Activated CD4-positive, alpha-beta T cell treated with anti-CD3 and anti-CD28 coated beads for 48 hours (primary cell): ENCODE measurements at regions not wholly inside any gene's neighbourhood (a gene's known extent, or its start where the extent isn't known, plus 50 kb on each side); places are given as distances from the start of the nearest gene placed in this dataset.

Experiments used
- DNase-seq: peaks from one replicate; pipeline ENCODE4 v3.0.0-alpha.2; 2020

DNA sequence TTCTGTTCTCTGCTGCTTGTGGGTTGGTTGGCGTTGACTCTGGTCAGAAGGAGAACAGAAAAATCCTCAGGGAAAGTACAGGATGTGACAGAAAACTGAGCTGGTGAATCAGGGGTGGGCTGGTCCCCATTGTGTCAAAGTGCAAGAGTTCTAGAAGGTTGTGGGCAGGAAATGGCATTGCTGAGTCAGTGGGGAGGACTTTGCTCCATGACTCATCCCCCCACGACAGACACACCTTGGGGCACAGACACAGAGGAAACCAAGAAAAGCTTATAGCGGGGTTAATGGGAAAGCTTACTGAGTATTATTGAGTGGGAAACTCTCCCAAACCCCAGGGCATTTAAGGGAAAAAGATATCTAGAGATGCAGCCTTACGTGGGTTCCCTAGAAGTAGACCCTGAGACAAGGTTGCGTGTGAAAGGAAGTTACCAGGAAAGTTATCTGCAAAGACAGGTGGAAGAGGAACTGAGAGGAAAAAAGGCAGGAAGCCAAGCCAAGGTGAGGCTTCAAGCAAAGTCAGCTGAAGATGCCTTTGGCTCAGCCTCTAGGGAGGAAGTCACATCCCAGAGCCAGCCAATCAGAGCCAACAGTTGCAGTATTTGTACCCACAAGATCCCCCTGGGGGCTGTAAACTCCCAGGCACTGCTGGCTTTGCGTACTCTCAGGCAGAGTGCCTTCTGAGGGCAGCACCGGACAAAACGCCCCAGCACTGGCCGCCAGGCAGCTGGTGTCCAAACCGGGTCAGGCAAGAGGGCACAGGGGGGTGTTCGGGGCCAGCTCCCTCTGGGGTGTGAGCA is 86.4 kb downstream of the FOXL1 start:
- peak; percentile 82 for DNase-seq

DNA sequence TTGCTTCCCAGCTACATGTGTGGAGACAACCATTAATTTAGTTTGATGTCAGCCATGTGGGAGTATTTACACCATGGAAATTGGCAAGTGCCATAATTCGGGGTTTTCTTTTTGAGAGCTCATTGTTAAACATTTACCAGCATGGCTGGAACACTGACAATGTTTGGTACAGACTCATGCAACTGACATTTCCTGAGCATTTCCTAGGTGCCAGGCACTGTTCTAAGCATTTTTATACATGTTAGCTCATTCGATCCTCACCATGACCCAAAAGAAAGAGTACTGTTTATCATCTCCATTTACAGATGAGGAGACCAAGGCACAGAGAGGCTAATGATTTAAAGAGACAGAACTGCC is 86.9 kb downstream of the FOXL1 start:
- DNase-seq, result no peak

DNA sequence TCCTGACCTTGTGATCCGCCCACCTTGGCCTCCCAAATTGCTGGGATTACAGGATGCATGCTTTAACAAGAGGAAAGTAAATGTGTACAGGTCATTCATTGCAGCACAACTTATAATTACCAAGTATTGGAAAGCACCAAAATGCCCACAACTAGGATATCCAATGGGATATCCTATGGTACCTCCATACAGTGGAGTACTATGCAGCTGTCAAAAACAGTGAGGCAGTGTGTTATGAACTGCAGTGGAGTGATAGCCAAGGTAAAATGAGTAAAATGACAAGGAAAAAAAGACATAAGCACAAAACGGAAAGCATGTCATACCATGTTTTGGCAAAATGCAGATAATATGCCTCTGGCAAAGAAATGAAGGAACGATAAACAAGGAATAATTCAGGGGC is 87.6 kb downstream of the FOXL1 start:
- no peak for DNase-seq

DNA sequence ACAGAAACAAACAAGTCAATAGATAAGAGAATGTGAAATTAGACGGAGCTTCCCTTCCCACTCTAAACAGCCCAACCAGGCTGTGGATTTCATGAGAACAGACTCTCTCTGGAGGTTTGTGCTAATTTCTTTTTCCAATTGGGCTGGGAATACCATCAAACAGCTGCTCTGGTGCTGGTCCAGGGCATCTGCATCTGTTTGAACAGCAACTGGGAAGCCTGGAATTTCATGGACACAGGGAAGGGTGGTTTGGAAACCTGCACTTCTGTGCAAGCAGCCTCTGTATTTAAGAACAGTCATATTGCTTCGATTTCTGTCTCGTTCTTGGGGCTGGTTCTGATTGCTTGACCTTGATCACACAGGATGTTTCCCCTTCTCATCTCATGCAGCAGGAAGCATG is 88.7 kb downstream of the FOXL1 start:
- DNase-seq, result no peak

DNA sequence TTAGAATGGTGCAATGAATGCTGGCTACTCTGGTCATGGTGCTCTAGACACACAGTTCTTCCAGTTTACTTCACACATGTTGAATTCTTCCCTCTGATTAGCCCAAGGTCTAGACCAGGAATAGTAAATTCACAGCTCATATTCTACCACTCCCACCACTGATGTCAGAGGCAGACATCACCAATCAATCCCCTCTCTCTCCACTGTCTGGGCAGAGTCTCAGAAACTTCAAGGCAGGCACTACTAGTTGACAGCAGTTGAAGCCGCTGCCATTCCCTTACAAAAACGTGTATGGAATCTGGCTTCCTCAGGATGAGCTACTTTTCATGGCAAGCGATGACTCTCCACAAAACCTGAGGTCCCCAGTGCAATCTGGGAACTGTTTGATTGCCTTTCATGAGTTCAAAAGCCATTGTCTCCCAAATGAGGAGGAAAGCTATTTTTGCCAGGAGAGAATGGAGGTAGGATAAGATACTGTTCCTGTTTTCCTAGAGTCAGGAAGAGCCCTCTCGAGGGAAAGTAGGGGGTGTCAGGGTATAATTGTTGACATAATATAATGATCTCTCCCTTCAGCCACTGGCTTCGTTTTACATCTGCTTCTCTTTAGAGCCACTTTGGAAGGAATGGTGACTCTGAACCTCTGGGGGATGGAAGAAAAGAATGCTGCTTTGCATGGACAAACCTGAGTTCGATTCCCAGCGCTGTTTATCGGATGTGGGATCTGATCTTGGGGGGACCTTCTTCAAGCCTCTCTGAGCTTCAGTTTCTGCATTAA is 90.0 kb downstream of the FOXL1 start:
- no peak for DNase-seq

DNA sequence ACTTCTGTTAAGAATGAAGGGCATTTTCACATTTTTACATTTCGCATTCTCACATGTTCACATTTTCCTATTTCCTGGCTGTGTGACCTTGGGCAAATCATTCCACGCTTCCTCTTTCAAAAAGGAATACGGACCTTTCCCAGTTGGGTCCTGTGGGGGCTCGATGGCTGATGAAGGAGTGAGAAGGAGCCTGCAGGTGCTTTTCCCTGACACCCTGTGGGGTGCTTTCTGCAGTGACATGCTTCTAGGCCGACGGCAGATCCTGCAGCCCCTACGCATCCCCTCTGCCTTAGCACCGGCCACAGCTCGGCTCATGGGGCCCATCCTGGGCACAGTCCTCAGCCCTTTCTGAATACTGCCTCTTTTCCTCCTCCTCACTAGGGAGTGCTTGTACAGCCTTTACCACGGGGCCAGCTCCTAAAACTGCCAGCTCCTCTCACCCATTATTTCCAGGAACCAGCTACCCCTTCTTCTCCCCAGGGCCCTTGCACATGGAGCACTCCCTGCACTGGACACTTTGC is 91.0 kb downstream of the FOXL1 start:
- DNase-seq, result no peak

DNA sequence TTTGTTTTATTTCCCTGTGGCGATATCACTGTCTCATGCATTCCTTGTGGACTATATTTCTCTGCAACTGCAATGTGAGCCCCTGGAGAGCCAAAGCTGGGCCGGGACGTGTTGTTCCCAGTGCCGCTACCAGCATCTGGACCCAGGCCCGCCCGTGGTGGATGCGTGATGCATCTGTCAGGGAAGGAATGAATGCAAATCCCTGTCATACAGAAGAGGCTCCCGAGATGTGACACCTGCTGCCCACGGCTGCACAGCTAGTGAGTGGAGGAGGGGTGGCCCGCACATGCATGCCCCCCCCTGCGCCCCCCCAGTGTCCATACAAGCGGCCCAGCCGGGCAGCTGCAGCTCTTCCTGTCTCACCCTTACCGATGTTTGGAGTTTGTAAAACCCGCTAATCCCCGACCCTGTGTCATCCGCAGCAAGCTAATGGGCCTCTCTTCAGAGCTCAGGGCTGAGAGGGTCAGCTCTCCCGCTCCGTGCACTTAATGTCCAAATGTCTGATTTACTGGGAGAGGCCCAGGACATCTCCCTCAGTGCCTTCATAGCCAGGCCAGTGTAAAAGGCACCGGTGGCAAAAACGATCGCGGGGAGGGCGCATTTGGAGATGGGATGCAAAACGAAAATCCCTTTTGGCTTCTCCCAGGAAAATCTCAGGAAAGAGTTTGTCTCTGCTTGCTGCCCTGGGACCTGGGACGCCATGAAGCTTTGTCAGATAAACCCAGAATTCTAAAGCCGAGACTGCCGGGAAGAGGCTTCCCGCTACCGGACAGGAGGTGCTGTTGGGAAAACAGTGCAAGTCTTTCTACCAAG is 91.8 kb downstream of the FOXL1 start:
- DNase-seq, result no peak

DNA sequence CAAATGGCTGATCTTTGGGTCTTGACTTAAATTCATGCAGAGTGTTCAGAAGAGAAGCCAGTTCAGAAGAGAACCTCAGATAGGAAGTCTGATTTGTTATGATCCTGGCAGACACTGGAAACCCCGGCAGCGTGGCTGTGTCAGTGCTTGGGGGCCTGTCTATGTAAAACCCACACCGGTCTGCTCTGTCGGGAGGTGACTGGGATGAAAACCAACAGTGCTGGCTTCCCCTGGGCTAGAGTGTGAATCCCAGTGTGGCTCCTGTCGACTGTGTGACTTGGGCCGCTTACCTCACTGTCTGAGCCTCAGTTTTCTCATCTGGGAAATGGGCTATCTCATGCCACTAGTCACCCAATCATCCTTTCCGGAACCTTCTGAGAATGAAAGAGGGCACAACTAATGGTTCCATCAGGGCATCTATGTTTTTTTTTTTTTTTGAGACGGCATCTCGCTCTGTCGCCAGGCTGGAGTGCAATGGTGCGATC is 92.4 kb downstream of the FOXL1 start:
- DNase-seq, result no peak

DNA sequence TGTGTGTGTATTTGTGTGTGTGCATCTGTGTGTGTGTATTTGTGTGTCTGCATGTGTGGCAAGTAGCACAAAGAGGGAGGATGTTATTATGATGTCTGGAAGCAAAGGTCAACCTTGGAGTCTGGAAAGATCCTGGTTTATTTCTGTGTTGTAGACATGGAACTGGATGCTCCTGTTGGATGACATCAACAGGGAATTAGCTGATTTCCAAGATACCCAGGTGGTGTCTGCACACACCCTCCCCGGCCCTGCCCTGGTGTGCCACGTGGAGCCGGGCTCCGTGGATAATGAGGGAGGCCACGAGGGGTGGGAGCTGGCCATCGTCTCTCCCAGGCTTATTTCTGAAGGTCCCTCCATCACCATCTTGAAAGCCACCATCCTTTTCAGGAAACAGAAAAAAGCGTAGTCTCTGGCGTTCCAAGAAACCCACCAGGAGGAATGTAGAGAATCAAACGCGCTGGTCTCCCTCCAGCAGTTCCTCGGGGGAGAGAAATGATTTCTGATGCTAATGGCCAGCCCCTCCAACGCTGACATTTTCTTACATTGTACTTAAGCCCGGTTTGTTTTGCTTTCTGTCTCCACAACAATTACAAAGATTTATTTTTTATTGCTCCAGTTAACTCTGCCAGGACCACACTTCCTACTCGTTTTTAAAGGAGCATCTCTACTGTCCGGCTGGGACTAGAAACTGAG is 93.3 kb downstream of the FOXL1 start:
- no peak for DNase-seq

DNA sequence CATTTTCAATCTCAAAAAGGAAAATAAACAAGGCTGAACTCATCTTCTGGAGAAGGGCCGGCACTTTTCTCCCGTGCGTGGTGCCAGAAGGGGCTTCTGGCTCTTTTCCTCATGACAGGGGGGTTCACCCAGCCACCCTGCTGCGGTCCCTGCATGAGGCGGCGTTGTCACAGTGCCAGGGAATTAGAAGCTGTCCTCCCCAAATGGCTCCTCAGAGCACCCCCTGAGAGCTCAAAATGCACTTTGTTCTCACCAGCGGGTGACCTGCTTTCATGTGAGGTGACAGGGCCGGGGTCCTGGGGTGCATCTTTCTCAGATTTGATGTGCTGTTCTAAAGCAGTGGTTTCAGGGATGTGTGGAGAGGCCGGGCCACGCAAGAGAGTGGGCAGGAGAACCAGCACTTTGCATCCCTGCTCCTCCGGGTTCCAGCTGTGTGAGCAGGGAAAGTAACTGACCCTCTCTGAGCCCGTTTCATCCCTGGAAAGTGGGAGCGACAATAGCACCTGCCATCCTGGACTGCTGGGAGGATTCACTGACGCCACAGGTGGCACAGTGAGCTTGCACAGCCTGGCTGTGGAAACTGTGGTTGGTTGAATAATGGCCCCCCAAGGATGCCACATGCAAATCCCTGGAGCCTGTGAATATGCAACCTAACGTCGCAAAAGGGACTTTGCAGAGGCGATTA is 94.0 kb downstream of the FOXL1 start:
- no peak for DNase-seq

DNA sequence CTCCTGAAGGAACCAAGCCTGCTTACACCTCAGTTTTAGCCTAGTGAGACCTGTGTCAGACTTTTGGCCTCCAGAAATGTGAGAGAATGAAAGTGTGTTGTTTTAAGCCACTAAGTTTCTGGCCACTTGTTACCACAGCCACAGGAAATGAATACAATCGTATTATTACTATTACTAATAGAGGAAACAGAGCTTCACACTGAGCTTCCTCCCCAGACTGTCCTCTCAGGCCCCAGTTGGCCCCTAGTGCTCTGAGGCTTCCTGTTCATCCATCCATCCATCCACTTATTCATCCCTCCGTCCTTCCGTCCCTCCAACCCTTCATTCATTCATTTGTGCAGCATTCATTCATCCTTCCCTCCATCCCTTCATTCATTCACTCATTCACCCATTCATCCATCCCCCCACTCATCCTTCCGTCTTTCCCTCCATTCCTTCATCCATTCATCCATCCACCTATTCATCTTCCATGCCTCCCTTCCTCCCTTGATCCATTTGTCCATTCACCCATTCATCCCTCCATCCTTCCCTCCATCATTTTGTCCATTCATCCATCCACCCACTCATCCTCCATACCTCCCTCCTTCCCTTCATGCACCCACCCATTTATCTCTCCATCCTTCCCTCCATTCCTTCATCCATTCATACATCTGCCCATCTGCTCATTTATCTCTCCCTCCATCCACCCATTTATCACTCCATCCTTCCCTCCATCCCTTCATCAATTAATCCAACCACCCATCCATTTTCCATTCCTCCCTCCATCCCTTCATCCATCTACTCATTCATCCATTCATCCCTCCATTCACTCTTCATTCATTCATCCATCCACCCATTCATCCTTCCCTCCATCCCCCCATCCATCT is 95.0 kb downstream of the FOXL1 start:
- no peak for DNase-seq

DNA sequence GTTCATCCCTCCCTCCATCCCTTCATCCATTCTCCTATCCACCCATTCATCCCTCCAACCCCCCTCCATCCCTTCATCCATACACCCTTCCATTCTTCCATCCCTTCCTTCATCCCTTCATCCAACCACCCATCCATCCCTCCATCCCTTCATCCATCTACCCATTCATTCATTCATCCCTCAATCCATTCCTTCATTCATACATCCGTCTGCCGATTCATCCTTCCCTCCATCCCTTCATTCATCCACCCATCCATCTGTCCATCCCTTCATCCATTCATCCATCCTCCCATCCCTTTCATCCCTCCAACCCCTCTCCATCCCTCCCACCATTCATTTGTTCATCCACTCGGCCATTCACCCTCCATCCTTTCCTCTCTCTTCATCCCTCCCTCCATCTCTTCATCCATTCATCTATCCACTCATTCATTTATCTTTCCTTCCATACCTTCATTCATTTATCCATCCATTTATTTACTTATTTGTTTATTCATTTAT is 95.7 kb downstream of the FOXL1 start:
- DNase-seq, result no peak

DNA sequence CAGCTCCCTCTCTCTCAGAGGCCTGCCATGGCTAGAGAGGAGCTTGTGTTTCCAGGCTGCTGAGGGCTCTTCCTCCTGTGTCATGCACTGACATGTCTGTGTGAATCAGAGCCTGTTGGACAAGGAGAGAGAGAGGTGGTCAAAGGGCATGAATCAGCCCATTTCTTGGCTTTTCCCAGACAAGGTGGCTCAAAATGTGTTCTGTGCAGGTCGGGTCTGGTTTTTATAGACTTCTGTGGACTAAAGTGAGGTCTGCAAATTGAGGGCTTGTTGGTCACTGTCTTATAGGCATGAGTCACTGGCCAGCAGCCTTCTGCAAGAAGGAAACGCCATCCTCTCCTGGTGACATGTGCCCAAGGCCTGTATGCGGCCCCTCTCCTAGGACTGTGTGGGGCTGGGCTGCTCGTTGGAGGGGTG is 97.9 kb downstream of the FOXL1 start:
- DNase-seq, result no peak

DNA sequence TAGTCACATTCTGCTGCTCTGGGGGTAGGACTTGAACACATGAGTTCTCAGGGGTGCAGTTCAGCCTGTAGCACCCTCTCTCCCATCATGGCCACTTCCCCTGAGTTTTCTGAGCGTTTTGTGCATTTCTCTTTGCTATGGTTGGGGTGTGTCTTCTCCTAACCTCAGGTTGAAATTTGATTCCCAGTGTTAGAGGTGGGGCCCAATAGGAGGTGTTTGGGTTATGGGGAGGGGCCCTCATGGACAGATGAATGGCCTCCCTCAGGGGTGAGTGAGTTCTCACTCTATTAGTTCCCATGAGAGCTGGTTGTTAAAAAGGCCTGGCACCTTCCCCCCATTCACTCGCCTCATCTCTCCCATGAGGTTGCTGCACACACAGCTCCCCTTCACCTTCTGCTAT is 101.1 kb downstream of the FOXL1 start:
- no peak for DNase-seq

DNA sequence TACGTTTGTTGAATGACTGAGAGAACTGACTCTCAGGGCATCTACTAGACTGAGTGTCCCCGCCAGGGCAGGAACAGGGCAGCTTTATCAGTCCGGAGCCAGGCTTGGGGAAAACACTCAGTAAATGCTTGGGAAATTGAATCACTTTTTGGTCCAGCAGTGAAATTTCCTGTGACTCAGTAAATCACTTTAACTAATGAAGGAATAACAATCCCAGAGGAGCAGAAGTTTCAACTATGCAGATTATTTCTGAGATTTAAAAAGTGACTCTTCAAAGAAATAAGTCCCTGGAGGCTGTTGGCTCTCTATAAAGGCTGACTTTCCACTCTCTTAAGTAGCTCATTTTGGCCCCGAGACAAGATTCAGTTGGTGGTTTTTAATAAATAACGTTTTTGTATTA is 101.8 kb downstream of the FOXL1 start:
- DNase-seq, result no peak

DNA sequence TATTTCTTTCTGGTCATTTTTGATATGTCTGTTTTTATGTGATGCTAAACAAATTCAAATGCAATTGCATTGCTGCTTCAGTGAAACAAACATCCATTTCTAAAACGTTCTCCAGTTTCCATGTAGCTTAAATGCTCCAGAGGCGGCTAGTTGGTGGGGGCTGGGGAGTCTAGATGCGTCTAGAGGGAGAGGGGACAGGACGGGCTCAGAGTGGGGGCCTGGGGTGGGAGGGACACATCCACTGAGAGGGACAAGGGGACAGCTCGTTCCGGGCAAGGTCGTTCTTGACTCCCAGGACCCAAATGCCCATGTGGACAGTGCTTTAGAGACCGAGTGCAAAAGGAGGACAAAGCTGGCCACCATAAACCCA is 102.3 kb downstream of the FOXL1 start:
- DNase-seq, result no peak

DNA sequence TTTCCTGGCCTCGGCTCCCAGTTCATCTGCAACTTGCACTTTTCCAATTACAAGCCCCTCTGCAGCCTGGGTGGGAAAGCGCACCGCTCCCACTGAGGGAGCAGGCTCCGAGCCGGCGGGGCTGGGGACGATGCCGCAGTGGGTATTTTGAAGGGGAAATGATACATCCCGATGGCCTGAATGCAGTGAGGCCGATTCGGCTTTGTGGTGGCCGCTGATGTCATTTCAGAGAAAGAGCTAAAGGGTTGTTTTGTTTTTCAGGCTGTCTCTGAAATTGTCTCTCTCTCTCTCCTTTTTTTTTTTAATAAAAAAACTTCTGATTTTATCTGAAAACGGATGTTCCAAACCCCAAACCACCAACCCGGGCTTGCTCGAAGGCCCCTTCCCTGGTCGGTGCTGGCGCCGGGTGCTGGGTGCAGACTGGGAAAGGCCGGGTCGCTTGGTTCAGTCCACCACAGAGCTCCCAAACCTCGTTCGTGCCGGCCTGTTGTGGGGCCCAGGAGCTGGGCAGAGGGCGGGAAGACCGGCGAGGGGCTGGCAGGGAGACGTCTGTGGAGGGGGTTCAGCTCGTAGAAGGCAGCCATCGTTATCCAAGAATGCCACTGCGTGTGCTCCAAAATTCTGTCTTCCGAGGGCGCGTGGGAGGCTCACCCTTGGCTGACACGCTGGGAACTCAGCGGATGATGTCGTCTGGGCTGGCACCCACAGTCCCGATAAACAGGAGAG is 102.8 kb downstream of the FOXL1 start:
- no peak for DNase-seq

DNA sequence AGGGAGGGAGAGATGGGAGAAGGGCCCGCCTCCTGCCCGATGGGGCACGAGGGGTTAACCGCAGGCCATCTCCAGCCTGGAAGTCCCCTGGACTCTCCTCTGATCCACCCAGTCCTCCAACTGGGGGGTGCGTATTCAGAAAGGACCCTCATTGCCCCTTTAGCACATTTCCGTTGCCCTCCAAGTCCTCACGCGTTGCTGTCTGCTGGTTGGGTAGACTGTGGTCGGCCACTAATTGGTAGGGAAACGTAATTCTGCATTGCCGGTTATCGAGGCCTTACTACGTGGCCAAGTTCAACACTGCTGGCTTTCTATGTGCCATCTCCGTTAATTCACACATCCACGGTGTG is 103.4 kb downstream of the FOXL1 start:
- no peak for DNase-seq

DNA sequence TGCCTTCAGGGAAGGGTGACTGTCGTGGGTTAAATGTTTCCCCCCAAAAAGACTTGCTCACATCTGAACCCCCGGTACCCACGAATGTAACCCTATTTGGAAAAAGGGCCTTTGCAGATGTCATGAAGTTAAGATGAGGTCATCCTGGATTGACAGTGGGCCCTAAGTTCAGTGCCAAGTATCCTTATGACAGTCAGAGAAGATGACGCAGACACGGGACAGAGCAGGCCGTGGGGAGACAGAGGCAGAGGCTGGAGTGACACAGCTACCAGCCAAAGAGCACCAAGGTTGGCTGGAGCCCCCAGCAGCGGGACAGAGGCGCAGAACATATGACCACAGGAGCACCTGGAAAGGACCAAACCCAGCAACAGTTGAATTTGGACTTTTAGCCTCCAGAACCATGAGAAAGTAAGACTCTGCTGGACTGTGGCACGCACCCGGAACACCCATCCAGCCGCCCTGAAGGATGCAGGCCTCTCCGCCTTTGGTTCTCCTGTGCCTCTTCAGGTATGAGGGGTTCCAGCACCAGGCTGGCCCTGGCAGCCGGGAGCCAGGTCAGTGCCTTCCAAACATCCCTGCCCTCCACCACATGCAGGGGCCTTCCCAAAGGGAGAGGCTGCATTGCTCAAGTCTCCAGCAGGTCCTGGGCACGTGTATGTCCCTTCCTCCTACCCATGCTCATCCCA is 104.0 kb downstream of the FOXL1 start:
- DNase-seq, result no peak
